Keratinocyte (primary cell): ENCODE measurements at regions not wholly inside any gene's neighbourhood (a gene's known extent, or its start where the extent isn't known, plus 50 kb on each side); places are given as distances from the start of the nearest gene placed in this dataset.

Source experiments
- EZH2 ChIP-seq: IDR thresholded peaks from one replicate; pipeline ENCODE4 v1.6.1; 2012; ENCODE audit warnings: inconsistent platforms, mild to moderate bottlenecking, low read length, moderate library complexity
- TF ChIP-seq, protein P1 (sequence below), 3 experiments: IDR thresholded peaks in 1 of 3; conservative IDR thresholded peaks in 1 of 3; optimal IDR thresholded peaks in 1 of 3; 2 replicates in 2 of 3; 3 replicates in 1 of 3; pipeline versions ENCODE3 to v1.5.1; 2011; ENCODE audit warnings: low read length in 3 of 3, mild to moderate bottlenecking in 3 of 3, moderate library complexity in 2 of 3, control low read depth in 1 of 3, inconsistent platforms in 1 of 3; ENCODE audit not compliant: insufficient read depth in 2 of 3; ENCODE audit errors: extremely low read depth in 1 of 3

DNA sequence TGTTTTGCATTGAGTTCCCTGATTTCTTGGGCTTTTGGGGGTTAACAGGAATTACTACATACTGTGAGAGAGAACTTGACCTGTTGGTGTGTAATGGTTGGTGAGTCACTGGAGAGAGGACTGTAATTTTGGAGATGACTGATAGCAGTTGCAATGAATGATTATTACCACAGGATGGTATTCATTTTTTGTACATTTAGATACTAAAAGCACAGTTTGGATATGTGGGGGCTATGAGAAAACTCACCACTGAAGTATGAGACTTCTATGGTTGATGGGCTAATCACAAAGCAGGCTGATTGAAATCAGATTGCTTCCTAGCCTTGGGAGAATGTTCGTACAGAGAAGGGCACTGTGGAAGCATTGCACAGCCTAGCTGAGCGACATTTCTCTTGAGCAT, 1571.3 kb upstream of the PRMT6 start:
- TF ChIP-seq, protein P1, sequence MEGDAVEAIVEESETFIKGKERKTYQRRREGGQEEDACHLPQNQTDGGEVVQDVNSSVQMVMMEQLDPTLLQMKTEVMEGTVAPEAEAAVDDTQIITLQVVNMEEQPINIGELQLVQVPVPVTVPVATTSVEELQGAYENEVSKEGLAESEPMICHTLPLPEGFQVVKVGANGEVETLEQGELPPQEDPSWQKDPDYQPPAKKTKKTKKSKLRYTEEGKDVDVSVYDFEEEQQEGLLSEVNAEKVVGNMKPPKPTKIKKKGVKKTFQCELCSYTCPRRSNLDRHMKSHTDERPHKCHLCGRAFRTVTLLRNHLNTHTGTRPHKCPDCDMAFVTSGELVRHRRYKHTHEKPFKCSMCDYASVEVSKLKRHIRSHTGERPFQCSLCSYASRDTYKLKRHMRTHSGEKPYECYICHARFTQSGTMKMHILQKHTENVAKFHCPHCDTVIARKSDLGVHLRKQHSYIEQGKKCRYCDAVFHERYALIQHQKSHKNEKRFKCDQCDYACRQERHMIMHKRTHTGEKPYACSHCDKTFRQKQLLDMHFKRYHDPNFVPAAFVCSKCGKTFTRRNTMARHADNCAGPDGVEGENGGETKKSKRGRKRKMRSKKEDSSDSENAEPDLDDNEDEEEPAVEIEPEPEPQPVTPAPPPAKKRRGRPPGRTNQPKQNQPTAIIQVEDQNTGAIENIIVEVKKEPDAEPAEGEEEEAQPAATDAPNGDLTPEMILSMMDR (optimal IDR thresholded peaks at IDR 0.05 in 1 of 3, IDR thresholded peaks at IDR 0.05 in 1 of 3, conservative IDR thresholded peaks at IDR 0.05 in 1 of 3; ENCODE audit: extremely low read depth in 1 of 3, insufficient read depth in 2 of 3, low read length in 3 of 3) = no peak
- no peak for TF ChIP-seq EZH2
